GM23338 (cell line): ENCODE measurements at regions not wholly inside any gene's neighbourhood (a gene's known extent, or its start where the extent isn't known, plus 50 kb on each side); places are given as distances from the start of the nearest gene placed in this dataset.

Experiments used
- CREB1 ChIP-seq: fragments of 250-450 bp; sonication (Bioruptor Pico); IDR thresholded peaks from 2 replicates; pipeline ENCODE4 v1.5.0; 2020; ENCODE audit warnings: low read depth, mild to moderate bottlenecking, moderate library complexity
- EZH2 ChIP-seq: fragments of 200-600 bp; sonication (generic); IDR thresholded peaks from one replicate; pipeline ENCODE4 v1.8.0; 2017; ENCODE audit warnings: antibody characterized with exemption, mild to moderate bottlenecking, low read depth; ENCODE audit not compliant: unreplicated experiment
- EZH2phosphoT487 ChIP-seq: fragments of 200-600 bp; sonication (generic); IDR thresholded peaks from one replicate; pipeline ENCODE4 v1.8.1; 2018; ENCODE audit warnings: antibody characterized with exemption; ENCODE audit not compliant: unreplicated experiment
- JUNB ChIP-seq: IDR thresholded peaks from one replicate; pipeline ENCODE4 v1.6.1; 2016; ENCODE audit warnings: antibody characterized with exemption; ENCODE audit not compliant: unreplicated experiment
- NANOG ChIP-seq: IDR thresholded peaks from 2 replicates; pipeline ENCODE4 v1.6.1; 2016; ENCODE audit warnings: antibody characterized with exemption, borderline replicate concordance
- POLR2AphosphoS5 ChIP-seq: IDR thresholded peaks from 2 replicates; pipeline ENCODE4 v1.6.1; 2016; ENCODE audit warnings: antibody characterized with exemption, low read depth
- STAT1 ChIP-seq: IDR thresholded peaks from one replicate; pipeline ENCODE4 v1.6.1; 2016; ENCODE audit warnings: antibody characterized with exemption; ENCODE audit not compliant: unreplicated experiment
- ZNF331 ChIP-seq: fragments of 250-450 bp; sonication (Bioruptor Pico); IDR thresholded peaks from 2 replicates; pipeline ENCODE4 v1.5.0; 2020; ENCODE audit warnings: low read depth, mild to moderate bottlenecking, moderate library complexity
- TF ChIP-seq, protein P1 (sequence below), 2 experiments: fragments of 200-600 bp in 1 of 2; sonication (generic) in 1 of 2; conservative IDR thresholded peaks; 2 replicates each; pipeline versions ENCODE4 v1.5.1 to v1.6.1; 2016 to 2017; ENCODE audit warnings: antibody characterized with exemption in 2 of 2, low read depth in 2 of 2, mild to moderate bottlenecking in 2 of 2, moderate library complexity in 1 of 2
- TF ChIP-seq, protein P2 (sequence below): IDR thresholded peaks from 2 replicates; pipeline ENCODE4 v1.6.1; 2016; ENCODE audit warnings: antibody characterized with exemption
- TF ChIP-seq, protein P3 (sequence below): IDR thresholded peaks from one replicate; pipeline ENCODE4 v1.6.1; 2018; ENCODE audit warnings: antibody characterized with exemption; ENCODE audit not compliant: unreplicated experiment
- TF ChIP-seq, protein P4 (sequence below): fragments of 250-450 bp; sonication (Bioruptor Pico); IDR thresholded peaks from 2 replicates; pipeline ENCODE4 v1.5.0; 2020; ENCODE audit warnings: mild to moderate bottlenecking, moderate library complexity

DNA sequence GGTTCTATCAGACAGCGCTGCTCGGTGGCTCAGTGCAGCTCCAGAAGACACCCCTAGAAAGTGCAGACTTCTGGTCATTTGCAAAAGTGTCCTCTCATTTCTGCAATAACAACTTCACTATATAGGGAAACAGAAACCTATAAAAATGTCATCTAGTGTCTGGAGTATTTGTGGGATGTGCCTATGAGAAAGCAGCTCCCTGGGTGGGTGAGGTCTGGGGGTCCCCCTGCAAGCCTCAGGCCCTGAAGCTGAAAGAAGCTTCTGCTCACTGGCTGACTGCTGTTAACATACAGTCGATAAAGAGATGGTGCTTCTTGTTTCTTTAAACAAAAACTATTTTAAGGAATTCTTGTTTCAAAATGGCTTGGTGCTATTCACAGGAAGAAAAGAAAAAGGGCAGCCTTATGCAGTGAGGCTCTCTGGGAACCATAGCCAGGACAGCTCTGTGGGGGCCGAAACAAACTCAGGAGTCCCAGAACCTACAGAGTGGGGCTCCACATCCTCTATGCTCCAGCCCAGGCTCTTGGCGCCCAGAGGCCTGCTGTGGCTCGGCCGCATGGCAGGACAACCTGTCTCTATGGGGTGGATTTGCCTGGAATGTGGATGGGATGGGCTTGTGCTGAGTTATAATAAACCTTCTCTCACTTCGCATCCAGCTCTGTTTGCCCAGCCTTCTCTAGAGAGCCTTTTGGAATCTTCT, 109.7 kb downstream of the BANF2 start:
- TF ChIP-seq EZH2phosphoT487 (no peak), EZH2 (no peak), ZNF331 (CRISPR knock-in tag) (no peak), CREB1 (CRISPR knock-in tag) (no peak), JUNB (no peak), POLR2AphosphoS5 (no peak), STAT1 (no peak), NANOG (no peak)
- TF ChIP-seq, protein P1, sequence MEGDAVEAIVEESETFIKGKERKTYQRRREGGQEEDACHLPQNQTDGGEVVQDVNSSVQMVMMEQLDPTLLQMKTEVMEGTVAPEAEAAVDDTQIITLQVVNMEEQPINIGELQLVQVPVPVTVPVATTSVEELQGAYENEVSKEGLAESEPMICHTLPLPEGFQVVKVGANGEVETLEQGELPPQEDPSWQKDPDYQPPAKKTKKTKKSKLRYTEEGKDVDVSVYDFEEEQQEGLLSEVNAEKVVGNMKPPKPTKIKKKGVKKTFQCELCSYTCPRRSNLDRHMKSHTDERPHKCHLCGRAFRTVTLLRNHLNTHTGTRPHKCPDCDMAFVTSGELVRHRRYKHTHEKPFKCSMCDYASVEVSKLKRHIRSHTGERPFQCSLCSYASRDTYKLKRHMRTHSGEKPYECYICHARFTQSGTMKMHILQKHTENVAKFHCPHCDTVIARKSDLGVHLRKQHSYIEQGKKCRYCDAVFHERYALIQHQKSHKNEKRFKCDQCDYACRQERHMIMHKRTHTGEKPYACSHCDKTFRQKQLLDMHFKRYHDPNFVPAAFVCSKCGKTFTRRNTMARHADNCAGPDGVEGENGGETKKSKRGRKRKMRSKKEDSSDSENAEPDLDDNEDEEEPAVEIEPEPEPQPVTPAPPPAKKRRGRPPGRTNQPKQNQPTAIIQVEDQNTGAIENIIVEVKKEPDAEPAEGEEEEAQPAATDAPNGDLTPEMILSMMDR (conservative IDR thresholded peaks at IDR 0.05; ENCODE audit: low read depth in 2 of 2) = no peak
- TF ChIP-seq, protein P2, sequence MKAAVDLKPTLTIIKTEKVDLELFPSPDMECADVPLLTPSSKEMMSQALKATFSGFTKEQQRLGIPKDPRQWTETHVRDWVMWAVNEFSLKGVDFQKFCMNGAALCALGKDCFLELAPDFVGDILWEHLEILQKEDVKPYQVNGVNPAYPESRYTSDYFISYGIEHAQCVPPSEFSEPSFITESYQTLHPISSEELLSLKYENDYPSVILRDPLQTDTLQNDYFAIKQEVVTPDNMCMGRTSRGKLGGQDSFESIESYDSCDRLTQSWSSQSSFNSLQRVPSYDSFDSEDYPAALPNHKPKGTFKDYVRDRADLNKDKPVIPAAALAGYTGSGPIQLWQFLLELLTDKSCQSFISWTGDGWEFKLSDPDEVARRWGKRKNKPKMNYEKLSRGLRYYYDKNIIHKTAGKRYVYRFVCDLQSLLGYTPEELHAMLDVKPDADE = no peak
- TF ChIP-seq, protein P3, sequence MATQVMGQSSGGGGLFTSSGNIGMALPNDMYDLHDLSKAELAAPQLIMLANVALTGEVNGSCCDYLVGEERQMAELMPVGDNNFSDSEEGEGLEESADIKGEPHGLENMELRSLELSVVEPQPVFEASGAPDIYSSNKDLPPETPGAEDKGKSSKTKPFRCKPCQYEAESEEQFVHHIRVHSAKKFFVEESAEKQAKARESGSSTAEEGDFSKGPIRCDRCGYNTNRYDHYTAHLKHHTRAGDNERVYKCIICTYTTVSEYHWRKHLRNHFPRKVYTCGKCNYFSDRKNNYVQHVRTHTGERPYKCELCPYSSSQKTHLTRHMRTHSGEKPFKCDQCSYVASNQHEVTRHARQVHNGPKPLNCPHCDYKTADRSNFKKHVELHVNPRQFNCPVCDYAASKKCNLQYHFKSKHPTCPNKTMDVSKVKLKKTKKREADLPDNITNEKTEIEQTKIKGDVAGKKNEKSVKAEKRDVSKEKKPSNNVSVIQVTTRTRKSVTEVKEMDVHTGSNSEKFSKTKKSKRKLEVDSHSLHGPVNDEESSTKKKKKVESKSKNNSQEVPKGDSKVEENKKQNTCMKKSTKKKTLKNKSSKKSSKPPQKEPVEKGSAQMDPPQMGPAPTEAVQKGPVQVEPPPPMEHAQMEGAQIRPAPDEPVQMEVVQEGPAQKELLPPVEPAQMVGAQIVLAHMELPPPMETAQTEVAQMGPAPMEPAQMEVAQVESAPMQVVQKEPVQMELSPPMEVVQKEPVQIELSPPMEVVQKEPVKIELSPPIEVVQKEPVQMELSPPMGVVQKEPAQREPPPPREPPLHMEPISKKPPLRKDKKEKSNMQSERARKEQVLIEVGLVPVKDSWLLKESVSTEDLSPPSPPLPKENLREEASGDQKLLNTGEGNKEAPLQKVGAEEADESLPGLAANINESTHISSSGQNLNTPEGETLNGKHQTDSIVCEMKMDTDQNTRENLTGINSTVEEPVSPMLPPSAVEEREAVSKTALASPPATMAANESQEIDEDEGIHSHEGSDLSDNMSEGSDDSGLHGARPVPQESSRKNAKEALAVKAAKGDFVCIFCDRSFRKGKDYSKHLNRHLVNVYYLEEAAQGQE = no peak
- TF ChIP-seq, protein P4, sequence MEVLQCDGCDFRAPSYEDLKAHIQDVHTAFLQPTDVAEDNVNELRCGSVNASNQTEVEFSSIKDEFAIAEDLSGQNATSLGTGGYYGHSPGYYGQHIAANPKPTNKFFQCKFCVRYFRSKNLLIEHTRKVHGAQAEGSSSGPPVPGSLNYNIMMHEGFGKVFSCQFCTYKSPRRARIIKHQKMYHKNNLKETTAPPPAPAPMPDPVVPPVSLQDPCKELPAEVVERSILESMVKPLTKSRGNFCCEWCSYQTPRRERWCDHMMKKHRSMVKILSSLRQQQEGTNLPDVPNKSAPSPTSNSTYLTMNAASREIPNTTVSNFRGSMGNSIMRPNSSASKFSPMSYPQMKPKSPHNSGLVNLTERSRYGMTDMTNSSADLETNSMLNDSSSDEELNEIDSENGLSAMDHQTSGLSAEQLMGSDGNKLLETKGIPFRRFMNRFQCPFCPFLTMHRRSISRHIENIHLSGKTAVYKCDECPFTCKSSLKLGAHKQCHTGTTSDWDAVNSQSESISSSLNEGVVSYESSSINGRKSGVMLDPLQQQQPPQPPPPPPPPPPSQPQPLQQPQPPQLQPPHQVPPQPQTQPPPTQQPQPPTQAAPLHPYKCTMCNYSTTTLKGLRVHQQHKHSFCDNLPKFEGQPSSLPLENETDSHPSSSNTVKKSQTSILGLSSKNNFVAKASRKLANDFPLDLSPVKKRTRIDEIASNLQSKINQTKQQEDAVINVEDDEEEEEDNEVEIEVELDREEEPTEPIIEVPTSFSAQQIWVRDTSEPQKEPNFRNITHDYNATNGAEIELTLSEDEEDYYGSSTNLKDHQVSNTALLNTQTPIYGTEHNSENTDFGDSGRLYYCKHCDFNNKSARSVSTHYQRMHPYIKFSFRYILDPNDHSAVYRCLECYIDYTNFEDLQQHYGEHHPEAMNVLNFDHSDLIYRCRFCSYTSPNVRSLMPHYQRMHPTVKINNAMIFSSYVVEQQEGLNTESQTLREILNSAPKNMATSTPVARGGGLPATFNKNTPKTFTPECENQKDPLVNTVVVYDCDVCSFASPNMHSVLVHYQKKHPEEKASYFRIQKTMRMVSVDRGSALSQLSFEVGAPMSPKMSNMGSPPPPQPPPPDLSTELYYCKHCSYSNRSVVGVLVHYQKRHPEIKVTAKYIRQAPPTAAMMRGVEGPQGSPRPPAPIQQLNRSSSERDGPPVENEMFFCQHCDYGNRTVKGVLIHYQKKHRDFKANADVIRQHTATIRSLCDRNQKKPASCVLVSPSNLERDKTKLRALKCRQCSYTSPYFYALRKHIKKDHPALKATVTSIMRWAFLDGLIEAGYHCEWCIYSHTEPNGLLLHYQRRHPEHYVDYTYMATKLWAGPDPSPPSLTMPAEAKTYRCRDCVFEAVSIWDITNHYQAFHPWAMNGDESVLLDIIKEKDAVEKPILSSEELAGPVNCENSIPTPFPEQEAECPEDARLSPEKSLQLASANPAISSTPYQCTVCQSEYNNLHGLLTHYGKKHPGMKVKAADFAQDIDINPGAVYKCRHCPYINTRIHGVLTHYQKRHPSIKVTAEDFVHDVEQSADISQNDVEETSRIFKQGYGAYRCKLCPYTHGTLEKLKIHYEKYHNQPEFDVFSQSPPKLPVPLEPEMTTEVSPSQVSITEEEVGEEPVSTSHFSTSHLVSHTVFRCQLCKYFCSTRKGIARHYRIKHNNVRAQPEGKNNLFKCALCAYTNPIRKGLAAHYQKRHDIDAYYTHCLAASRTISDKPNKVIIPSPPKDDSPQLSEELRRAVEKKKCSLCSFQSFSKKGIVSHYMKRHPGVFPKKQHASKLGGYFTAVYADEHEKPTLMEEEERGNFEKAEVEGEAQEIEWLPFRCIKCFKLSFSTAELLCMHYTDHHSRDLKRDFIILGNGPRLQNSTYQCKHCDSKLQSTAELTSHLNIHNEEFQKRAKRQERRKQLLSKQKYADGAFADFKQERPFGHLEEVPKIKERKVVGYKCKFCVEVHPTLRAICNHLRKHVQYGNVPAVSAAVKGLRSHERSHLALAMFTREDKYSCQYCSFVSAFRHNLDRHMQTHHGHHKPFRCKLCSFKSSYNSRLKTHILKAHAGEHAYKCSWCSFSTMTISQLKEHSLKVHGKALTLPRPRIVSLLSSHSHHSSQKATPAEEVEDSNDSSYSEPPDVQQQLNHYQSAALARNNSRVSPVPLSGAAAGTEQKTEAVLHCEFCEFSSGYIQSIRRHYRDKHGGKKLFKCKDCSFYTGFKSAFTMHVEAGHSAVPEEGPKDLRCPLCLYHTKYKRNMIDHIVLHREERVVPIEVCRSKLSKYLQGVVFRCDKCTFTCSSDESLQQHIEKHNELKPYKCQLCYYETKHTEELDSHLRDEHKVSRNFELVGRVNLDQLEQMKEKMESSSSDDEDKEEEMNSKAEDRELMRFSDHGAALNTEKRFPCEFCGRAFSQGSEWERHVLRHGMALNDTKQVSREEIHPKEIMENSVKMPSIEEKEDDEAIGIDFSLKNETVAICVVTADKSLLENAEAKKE (CRISPR knock-in tag) = no peak
